ENCODE measurements at regions not wholly inside any gene's neighbourhood (a gene's known extent, or its start where the extent isn't known, plus 50 kb on each side); places are given as distances from the start of the nearest gene placed in this dataset.

DNA sequence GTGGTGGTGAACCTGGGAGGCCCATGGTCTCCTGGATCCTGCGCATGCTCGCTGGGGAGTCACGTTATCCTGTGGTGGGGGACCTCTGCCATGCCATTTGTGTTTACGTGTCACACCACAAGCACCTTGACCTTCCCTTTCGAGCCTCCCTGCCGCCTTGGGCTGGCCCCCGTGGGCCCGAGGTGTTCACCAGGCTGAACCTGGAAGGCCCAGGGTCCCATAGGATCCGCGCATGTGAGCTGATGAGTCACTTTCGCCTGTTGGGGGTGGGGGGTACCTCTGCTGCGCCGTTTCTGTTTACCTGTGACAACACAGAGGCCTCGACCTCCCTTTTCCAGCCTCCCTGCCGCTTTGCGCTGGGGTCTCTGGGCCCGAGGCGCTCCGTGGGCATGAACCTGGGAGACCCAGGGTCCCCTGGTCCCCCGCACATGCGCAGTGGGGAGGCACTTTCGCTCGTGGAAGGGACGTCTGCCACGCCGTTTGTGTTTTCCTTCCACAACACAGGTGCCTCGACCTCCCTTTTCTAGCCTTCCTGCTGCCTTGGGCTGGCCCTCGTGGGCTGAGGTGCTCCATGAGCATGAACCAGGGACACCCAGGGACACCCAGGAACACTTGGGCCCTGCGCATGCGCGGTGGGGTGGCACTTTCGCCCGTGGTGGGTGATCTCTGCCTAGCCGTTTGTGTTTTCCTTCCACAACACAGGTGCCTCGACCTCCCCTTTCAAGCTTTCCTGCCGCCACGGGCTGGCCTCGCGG, 334.1 kb downstream of the ALG10 start:
- TF ChIP-seq, protein P1, sequence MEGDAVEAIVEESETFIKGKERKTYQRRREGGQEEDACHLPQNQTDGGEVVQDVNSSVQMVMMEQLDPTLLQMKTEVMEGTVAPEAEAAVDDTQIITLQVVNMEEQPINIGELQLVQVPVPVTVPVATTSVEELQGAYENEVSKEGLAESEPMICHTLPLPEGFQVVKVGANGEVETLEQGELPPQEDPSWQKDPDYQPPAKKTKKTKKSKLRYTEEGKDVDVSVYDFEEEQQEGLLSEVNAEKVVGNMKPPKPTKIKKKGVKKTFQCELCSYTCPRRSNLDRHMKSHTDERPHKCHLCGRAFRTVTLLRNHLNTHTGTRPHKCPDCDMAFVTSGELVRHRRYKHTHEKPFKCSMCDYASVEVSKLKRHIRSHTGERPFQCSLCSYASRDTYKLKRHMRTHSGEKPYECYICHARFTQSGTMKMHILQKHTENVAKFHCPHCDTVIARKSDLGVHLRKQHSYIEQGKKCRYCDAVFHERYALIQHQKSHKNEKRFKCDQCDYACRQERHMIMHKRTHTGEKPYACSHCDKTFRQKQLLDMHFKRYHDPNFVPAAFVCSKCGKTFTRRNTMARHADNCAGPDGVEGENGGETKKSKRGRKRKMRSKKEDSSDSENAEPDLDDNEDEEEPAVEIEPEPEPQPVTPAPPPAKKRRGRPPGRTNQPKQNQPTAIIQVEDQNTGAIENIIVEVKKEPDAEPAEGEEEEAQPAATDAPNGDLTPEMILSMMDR (IDR thresholded peaks at IDR 0.05): no peak
- TF ChIP-seq POLR2A (IDR thresholded peaks at IDR 0.05): no peak

Measured in vagina (tissue), 2 donors.